HG03558 (cell line): ENCODE measurements at regions not wholly inside any gene's neighbourhood (a gene's known extent, or its start where the extent isn't known, plus 50 kb on each side); places are given as distances from the start of the nearest gene placed in this dataset.
"Not testable (repeated sequence)": the region's sequence is repeated elsewhere in the genome, so short reads cannot be mapped to it uniquely, and the experiment has no call there.

Experiments used
- ATAC-seq: cut with Tn5 transposase; IDR thresholded peaks from one replicate; pipeline ENCODE4 v1.9.1; 2021; ENCODE audit warnings: moderate number of reproducible peaks; ENCODE audit not compliant: unreplicated experiment; ENCODE audit errors: extremely low read depth

DNA sequence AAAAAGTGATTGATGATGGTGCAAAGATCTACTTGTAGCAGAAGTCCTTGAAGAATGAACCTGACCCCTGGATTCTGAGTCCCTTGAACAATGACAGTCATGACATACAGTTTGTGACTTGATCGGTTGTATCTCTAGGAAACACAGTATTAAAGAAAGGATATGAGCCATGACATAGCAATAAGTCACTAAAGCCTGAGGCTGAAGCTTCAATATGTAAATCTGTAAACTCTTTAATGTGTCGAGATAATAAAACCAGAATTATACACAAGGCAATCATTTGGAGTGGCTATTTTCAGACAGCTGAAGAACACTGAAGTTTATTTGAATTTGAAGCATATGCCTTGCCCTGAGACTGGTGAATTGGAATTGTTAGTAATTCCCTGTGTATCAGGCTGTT, 911.5 kb upstream of the RAG2 start:
- ATAC-seq = no peak

DNA sequence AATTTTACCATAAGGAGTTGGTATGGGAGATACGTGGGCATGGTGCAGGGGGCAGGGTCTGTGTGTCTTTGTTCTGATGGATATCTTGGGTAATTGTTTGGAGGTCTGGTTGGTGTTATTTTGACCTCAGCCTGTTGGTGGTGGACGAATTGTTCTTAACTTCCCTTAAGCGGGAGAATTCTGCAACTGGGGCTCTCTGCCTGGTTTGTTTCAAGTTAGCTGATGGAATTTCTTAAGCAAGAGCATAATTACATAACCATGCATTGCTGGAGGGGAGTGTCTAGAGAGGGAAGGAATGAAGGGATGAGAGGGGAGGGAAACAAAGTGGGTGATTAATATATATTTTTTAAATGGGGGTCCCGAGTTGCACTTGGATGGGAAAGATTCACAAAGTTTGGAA, 908.5 kb upstream of the RAG2 start:
- ATAC-seq = no peak

DNA sequence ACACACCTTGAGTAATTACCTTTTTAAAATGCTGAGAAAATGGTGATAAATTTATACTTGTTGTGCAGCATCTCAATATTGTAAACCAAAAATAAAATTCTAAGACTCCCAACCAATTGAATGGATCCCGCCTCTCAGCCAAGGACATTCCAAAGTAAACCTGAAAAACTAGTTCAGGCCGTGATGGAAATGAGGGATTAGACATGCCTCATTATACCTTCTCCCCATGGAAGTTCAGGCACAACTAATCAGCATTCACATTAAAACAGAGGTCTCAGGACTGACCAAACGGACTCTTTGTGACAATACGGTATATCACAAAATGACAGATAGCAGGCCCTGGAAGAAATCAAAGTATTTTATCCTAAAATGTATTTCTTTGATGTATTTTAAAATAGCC, 907.4 kb upstream of the RAG2 start:
- no peak for ATAC-seq

DNA sequence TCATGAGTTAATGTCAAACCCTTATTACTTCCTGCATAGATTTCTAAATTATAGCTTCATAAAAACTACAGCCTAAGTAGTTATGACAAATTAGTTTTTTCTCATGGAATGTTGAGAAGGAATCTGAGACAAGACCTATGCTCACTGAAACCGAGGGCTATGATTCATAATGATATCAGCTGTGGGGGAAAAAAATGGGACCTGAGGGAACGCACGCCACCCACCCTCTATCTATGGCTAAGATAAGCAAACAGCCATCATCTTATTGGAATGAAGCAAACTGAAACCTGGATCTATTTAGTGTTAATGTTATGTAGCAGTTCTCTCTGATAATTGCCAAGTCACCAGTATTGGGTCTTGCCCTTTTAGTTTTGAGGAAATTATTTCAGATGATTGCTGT, 906.9 kb upstream of the RAG2 start:
- ATAC-seq = no peak

DNA sequence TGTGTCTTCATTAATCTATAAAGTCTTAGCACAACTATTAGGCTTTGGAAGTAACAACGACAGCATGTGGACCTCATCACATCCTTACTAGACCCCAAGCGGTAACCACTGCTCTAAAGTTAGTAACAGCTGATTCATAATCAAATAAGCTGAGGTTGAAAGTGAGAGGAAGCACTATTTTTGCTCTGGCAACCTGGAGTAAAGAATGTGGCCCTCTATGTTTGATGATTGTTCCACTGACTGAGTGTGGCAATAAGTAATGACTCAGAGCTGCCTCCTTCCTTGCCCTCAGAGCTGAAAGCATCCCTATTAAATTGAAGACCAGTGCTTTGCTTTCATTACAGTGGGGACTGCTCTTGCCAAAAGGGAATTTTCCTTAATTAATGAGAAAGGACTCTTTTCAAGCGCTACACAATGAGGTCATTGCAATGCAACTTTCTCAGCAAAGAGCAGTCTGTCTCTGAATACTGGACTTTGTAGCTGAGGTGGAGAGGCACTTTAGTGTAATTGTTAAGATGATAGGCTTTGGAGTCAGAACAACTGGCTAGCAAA, 906.1 kb upstream of the RAG2 start:
- peak; percentile 85 for ATAC-seq

DNA sequence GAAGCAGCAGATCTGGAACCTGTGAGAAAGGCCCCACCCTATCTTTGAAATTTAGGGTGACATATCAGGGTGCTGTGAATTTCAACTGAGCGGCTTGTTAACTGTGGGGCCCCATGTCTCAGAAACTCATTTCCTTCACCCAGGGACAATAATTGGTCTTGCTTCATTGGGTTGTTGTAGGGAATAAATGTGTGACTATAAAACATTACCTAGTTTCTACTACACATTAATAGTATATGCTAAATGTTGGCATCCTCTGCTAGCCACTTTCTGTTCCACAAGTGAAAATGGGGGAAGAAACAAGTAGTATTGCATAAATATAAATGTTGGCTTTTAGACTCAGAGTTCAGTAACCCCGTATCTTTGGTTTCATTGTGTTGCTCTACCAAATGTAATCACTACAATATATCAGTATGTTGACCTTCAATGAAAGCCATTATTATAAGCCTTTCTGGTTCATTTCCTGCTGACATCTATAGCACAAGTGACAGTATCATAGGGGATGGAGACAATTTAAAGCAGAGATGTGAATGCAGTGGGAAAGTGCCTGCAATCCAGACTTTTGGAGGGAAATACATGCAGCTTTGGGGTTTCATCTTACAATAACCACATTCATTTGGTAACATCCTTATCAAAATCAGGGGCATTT, 905.5 kb upstream of the RAG2 start:
- ATAC-seq = peak; percentile 19

DNA sequence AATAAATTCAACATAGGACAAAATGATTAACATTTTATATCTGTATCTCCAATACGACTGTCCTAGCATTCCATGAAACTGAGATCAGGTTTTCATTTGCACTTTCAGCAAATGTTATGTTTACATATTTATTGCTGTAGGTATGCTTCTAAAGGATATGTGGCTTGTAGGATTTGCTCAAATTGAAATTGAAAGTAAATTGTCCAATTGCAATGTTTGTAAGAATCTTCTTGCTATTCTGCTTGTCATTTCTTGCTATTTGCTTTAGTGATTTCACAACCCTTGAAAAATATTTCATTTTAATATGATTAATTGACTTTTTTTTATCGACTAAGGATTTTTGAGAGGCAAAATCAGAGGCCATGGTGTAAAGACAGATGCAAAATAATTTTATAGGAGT, 904.2 kb upstream of the RAG2 start:
- no peak for ATAC-seq

DNA sequence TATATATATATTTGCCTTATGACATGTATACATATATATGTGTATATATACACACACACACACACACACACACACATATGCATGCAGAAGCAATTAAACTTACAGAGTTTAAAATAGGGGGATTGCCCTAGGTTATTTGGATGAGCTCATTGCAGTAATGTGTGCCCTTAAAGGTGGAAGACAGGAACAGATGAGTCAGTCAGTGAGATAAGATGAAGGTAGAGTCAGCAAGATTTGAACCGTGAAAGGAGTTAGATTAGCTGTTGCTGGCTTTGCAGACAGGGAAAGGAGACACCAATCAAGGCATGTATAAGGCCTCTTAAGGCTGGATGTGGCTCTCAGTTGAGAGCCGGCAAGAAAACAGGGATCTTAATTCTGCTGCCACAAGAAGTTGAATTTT, 902.4 kb upstream of the RAG2 start:
- ATAC-seq = no peak

DNA sequence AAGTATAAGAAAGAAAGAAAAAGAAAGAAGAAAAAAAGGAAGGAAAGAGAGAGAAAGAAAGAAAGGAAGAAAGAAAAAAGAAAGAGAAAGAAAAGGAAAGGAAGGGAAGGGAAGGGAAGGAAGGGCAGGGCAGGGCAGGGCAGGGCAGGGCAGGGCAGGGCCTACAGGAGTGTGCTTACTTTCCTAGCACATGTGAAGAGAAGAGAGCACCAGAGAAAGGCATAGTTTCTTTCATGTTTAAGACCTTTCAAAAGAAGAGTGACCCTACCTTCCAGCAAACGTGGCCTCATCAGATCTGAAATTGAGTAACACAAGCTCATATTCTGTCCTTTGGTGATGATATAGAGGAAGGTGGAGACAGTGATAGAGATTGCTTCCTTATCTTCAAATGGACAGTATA, 899.3 kb upstream of the RAG2 start:
- no peak for ATAC-seq

DNA sequence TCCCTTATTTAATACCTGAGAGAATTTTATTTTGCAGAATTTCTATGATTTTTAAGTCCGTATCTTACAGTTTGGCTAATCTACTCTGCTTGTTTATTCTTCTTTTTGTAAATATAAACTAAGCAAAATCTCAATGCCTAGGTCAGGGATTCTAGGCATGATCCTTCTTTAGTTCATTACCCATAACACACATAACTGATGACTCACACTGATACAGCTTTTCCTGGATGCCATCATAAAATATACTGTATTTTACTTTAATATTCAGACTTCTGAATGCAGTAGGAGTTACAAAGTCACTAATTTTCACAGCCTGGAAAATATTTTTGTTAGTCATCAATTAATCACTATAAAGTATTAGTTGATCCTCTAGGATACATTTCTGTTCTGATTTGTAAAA, 898.2 kb upstream of the RAG2 start:
- no peak for ATAC-seq

DNA sequence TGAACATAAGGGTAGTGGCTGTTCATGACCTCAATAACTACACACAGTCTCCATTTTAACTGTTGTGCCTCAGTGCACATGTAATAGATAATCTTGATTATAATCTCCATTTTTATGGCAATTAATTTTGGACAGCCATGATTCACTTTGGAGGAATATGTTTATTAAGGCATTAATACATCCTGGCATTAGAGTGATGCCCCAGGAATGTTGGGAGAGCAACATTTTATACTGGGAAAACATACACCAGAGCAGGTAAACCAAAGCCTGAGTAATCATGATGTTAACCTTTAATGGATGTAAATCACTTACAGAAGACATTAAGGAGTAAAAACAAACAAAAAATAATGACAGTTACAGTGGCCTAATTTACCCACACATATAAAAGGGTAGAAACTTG, 886.3 kb upstream of the RAG2 start:
- ATAC-seq = no peak

DNA sequence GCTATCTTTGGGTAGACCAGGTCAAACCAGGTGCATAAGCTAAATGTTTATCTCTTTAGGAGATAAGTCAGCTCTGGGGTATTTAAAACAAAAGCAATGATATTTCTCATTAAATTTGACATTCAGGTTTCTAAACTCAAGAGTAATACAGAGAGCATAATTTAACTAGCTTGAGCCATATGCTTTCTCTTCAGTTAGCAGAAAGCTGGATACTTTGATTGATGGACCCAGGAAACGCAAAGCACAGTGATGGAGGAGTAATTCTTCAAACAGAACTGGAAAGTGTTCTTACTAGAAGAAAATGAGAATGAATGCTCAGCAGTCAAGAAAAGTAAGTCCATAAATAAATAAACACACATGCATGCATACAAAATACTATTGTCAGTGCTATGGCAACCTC, 885.7 kb upstream of the RAG2 start:
- ATAC-seq = no peak

DNA sequence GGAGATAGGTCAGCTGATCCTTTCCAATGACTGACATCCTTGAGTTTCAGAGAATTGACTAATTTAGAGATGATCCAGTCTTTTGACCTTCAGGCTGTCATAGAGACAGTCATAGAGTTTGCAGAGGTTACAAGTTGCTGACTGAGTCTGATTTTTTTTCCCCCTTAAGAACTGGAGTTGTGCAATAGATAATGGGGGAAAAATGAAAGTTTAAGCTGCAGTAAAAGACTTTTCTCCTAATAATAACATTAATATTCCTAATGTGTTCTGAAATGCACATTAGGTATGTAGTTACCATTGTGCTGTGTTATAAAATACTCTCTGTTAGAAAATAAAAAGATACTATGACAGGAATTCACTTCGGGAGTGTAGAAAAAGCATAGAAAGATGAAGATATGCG, 876.9 kb upstream of the RAG2 start:
- ATAC-seq = no peak

DNA sequence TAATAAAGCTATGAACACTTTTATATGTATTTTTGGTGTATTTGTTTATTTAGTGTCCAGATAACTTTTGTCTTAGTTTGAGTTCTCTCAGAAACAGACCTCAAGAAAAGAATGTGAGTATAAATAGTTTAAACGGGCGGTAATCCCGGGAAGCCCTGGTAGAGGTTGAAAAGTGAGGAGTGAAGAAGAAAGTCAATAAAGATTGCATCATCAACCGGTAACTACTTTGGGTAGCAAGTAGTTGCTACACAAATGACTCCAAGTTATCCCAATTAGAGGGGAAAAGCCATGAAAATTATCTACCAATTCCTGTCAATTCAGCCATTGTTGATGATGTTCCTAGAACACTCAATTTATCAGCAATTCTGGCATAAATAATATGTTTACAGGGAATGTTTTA, 870.3 kb upstream of the RAG2 start:
- ATAC-seq = no peak

DNA sequence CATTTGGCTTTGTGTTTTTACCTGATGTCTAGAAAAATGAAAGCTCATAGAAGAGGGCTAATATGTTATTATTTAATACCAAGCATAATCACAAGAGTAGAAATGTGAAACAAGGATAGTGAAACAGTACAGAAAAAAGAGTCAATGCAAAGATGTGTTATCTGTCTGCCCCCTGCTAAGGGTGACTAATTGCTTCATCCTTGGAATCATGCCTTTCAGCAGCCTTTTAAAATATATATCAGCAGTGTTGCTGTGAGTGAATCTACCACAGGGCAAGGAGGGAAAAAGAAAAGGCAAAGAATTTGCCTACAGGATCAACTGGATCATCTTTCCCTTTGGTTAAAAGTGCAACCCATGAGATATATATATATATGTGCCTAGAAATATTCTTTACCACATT, 867.2 kb upstream of the RAG2 start:
- ATAC-seq = no peak

DNA sequence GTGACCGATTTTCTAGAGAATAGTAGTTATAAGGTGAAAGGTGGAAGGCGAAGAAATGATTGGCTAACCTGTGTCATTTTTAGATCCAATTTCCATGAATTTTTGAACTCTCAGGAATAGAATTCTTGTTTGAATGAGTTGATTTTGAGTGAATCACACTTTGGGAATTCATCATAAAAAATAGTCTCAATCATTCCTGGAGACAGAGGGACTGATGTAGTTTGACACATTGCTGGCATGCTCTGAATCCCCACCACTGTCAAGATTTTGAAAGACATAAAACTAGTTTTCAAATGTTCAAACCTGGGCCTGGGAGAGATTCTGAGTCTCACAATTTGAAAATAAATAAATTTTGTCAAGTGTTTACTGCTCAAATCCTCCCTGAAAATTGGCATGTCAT, 861.4 kb upstream of the RAG2 start:
- no peak for ATAC-seq

DNA sequence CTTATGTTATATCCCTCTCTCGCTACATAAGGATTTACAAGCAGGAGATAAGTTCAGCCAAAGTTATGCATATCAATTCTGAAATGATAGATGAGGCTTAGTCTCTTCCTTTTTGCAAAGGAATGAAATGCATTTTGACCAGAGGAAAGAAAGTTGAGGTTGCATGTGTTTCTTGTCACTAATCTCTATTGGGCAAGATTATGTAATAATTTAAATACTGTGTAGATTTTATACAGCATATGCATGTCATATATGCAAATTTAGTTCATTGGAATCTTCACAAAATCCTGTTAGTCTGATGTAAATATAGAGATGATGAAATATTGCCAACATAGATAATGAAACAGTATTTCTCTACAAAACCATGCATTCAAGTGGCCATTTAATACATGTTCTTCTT, 858.7 kb upstream of the RAG2 start:
- no peak for ATAC-seq

DNA sequence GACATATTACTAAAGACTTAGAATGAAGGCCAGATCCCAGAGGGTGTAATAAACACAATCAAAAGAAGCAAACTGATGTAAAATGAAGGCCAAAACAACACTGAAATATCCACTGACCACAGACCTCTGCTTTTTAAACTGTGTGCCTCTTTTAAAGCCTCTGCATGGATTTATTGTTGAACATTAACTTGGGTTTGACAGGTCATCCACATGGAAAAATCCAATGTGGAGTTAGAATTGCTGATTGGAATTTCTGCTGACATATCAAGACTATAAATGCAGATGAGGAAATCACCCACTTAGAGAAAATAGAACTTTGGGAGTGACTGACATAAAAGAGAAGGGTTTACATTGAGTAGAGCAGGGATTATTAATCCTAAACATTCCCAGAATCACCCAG, 853.9 kb upstream of the RAG2 start:
- ATAC-seq = no peak

DNA sequence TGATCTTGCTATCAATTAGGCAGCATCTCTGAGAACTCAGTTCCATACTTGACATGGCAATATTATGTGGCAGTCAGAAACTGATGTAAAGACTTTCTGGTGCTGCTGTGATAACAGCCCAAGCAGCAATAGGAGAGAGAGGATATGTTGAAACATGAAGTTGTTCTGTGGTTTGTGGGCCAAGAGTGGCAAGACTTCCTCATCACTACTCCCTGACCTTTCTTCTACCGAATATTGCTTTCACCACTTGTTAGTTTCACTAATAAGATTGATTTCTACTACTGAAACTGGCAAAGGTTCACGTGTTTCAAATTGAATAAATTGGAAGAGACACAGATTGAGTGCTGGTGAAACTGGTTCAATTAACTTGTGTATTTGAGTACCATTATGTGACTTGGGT, 852.6 kb upstream of the RAG2 start:
- ATAC-seq = no peak

DNA sequence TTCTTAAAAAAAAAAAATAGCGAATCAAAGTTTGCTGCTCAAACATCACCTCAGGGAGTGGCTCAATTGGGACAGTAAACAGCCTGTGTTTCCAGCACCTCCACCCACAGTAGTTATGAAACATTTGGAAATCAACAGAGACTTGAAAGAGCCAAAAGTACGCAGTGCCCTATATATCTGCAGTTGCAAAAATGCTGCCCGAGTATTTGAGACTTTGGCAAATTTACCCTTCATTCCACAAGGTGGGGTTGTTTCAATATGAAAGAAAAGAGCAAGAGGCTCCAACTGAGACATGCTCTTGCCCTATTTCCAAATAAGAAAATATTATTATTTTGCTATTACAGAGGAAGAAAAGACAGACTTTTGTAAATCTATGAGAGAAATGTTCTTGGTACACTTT, 851.1 kb upstream of the RAG2 start:
- ATAC-seq = no peak

DNA sequence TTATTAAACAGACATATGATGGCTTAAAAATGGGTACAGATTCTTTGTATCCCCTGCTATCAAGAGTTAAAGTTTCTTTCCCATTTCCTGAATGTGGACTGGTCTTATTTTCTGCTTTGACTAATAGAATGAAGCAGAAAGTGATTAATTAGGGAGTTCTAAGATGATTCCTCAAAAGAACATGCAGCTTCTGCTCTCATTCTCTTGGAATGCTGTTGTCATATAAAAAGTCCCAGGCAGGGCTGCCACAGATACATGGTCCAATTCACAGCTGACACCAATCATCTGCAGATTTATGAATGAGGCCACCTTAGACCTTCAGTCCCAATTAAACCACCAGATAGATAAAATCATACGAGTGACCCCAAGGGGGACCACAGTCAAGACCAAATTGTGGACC, 844.5 kb upstream of the RAG2 start:
- no peak for ATAC-seq

DNA sequence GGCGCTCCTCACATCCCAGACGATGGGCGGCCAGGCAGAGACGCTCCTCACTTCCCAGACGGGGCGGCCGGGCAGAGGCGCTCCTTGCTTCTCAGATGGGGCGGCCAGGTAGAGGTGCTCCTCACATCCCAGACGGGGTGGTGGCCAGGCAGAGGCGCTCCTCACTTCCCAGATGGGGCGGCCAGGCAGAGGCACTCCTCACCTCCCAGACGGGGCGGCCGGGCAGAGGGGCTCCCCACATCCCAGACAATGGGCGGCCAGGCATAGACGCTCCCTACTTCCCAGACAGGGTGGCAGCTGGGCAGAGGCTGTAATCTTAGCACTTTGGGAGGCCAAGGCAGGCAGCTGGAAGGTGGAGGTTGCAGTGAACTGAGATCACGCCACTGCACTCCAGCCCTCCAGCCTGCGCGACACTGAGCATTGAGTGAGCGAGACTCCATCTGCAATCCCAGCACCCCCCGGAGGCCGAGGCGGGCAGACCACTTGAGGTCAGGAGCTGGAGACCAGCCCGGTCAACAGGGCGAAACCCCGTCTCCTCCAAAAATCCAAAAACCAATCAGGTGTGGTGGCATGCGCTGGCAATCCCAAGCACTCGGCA, 833.7 kb upstream of the RAG2 start:
- ATAC-seq = not testable (repeated sequence)
